NT2/D1 (cell line): ENCODE measurements at regions not wholly inside any gene's neighbourhood (a gene's known extent, or its start where the extent isn't known, plus 50 kb on each side); places are given as distances from the start of the nearest gene placed in this dataset.
"Not testable (repeated sequence)": the region's sequence is repeated elsewhere in the genome, so short reads cannot be mapped to it uniquely, and the experiment has no call there.

Source experiments
- SUZ12 ChIP-seq: IDR thresholded peaks from 2 replicates; pipeline ENCODE4 v1.6.1; 2011; ENCODE audit not compliant: insufficient read length, insufficient read depth; ENCODE audit errors: extremely low read depth
- ZNF274 ChIP-seq: IDR thresholded peaks from 2 replicates; pipeline ENCODE4 v1.6.1; 2011; ENCODE audit warnings: mild to moderate bottlenecking, low read depth, low read length

GRCh38 chr3:118162627-118163588, 871.7 kb downstream of the IGSF11 start:
- TF ChIP-seq SUZ12, ZNF274: not testable (repeated sequence)
